Stimulated activated CD8-positive, alpha-beta memory T cell treated with anti-CD3 and anti-CD28 coated beads, Interleukin-12 subunit alpha, Interleukin-12 subunit beta, amount 100 ng/mL, for 1 hour (primary cell): ENCODE measurements at regions not wholly inside any gene's neighbourhood (a gene's known extent, or its start where the extent isn't known, plus 50 kb on each side); places are given as distances from the start of the nearest gene placed in this dataset.
"Not testable (repeated sequence)": the region's sequence is repeated elsewhere in the genome, so short reads cannot be mapped to it uniquely, and the experiment has no call there.

ENCODE experiments used
- DNase-seq: peaks from one replicate; pipeline ENCODE4 v3.0.0-alpha.2; 2020; ENCODE audit warnings: low read depth

DNA sequence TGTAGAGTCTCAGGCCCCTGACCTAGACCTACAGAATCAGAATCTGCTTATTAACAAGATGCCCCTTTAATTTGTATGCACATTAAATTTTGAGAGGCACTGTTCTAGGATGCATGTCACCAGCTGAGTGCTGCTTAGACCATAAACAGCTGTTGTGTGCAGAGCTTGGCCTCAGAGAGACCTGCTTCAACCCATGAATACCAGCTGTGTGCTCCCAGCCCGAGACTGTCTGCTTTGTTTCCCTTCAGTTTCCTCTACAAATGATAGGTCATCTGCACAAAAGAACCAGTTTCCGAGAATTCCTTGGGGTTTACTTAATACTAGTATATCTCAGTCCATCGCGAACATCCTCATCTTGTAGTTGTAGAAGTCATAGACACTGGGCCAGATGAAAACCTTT, 158.5 kb upstream of the PFN2 start:
- DNase-seq, result no peak

- no peak for DNase-seq
These were observed 157.4 kb upstream of the PFN2 start for GRCh38 chr3:150128126-150128525.

DNA sequence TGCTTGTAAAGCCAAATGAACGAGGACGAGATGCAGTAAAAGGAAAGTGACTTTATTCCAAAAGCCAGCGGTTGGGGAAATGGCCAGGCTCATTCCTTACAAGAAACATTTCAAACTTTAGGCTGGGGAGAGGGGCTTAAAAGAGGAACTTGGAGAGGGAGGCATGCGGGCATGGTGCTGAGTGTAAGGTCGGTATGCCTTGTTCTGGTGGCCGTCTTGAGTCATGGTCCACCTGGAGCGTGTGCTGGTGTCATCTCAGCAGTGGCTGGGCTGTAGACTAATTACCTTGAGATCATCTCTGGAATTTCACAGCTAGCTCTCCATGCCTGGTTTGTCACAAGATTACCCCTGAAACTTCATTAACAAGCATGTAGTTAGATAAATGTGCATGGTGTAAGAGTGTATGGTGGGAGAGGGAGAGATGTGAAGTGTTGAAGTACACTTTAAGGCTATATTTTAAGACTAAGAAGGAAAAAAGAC, 156.4 kb upstream of the PFN2 start:
- no peak for DNase-seq

- no peak for DNase-seq
These were observed 153.4 kb upstream of the PFN2 start for GRCh38 chr3:150124142-150124541.

GRCh38 chr3:150123249-150123648, 152.6 kb upstream of the PFN2 start:
- DNase-seq, result not testable (repeated sequence)

DNA sequence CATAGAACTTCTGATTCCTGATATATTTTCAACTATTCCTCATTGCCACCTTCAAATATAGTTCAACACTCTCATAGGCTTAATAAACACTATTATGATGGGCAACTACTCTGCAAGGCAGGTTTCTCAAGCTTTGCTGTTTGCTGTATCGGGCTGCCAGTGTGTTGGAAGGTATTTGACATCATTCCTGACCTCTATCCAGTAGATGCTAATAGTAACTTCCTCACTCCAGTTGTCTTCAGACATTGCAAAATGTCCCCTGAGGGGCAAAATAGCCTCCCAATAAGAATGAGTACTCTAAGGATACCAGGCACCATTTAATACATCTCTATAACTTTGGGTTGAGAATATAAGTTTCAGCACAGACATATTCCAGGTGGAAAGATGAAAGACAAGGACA, 147.5 kb upstream of the PFN2 start:
- no peak for DNase-seq

DNA sequence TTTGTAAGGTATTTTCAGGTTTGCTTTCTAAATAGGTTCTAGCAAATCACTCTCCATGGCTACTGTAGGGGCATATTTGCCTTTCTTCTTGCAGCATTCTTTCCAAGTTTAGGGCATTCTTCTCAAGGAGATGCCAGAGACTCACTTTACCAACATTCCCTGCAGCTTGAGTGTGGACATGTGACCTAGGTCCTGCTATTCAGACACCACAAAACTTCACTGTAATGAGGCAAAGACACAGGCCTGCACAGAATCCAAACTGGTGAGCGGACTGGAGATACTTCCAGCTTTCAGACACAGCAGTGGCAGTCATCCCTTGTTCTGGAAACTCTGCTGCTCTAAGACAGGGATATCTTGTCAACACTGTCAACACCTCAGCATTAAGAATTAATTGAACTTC, 146.4 kb upstream of the PFN2 start:
- DNase-seq, result no peak

- no peak for DNase-seq
These were observed 145.5 kb upstream of the PFN2 start for GRCh38 chr3:150116196-150116595.

- no peak for DNase-seq
These were observed 144.3 kb upstream of the PFN2 start for GRCh38 chr3:150114873-150115540.

DNA sequence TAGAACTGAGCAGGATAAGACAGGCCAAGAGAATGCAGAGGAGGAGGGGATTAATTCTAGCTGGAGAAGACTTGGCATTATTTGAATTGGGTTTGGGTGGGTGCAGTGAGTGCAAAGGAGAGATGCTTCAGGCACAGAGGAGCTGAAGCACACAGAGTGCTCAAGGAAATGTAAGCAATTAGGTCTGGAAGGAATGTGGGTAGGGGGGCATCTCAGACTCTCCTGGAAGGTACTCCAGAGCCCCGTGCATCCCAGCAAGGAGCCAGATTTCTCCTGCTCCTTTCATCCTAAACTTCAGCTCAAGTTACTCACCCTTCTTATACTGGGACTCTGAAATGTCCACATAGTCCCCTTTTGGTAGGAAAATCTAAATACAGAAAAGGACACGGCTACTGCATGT, 143.6 kb upstream of the PFN2 start:
- no peak for DNase-seq

GRCh38 chr3:150110097-150110496, 139.4 kb upstream of the PFN2 start:
- DNase-seq, result no peak

- DNase-seq, result no peak
These were observed 136.9 kb upstream of the PFN2 start for GRCh38 chr3:150107429-150108175.

GRCh38 chr3:150106740-150107428, 136.2 kb upstream of the PFN2 start:
- no peak for DNase-seq

GRCh38 chr3:150105886-150106612, 135.4 kb upstream of the PFN2 start:
- no peak for DNase-seq

- no peak for DNase-seq
These were observed 134.3 kb upstream of the PFN2 start for GRCh38 chr3:150105025-150105424.

- no peak for DNase-seq
These were observed 133.9 kb upstream of the PFN2 start for GRCh38 chr3:150104564-150104963.

- DNase-seq, result no peak
These were observed 130.3 kb upstream of the PFN2 start for GRCh38 chr3:150101016-150101415.

GRCh38 chr3:150098621-150099020, 127.9 kb upstream of the PFN2 start:
- no peak for DNase-seq

- no peak for DNase-seq
These were observed 126.8 kb upstream of the PFN2 start for GRCh38 chr3:150097588-150097890.

DNA sequence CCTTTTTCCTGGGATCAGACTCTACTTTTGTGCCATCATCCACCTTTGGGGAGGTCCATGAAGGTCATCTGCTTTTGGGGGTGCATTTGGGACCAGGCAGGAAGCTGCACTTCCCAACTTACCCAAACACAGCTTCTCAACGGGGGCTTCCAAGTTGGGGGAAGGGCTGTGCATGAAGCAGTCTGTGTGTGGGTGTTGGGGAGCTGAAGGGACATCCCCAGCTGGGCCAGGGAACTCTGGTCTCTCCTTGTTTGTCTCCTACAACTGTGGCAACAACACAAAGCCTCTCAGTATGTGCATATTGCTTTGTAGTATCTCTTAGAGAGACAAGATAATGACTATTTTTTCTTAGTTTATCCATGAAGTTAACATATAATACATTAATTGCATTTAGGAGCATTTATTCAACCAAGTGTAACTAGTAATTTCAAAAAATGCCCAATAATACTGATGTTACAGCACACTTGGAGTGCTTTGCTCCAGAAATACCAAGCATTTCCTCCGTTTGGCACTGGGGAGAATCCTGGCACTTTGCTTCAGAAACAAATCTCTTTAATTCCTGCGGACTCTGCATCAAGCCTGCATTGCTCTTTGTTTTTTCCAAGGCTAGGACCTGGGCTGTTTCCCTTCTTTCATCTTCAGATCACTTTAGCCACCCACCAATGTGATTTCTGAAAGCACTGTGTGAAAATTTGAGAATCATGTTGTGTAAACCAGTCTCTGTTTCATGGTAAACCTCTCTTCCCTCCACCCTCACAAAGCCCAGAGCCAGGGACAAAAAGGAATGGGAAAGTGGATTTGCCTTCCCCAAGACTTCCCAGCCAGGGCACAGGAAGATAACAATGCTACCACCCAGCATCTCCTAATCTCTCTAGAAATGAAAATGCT, 126.2 kb upstream of the PFN2 start:
- no peak for DNase-seq

DNA sequence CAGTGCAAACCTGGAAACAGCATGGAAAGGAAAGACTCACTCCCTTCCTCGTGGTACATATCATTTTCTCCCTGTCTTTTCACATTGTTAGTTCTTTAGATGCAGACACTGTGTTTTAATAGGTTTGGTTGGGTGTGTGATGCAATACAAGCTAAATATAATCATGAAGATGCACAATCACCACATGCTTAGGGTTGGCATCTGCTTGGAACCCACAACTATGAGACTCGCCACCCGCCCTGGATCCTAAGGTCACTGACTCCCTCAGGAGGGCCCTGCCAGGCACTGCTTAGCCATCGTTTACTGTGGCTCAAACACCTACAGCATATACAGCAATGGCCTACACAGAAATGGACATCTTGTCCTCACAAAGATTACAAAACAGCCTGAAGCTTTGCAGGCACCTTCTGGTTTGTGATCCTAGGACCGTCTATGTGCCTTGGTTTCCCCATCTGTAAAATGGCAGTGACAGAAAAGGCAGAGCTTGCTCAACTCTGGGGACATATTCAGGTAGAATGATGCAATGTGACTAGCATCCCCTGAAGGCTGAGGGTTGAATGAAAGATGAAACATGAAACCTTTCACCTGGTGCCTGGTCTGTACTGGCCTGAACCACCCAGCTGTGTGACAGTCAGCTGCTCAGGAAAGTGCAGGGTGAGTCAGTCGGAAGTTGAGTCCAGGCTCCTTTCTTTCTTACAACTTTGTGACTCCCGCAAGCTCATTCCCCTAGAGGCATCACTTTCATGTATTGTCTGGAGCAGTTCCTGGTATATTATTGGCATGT, 123.6 kb upstream of the PFN2 start:
- no peak for DNase-seq
